Smooth muscle cell of the brain vasculature (primary cell): ENCODE measurements at regions not wholly inside any gene's neighbourhood (a gene's known extent, or its start where the extent isn't known, plus 50 kb on each side); places are given as distances from the start of the nearest gene placed in this dataset.

Experiments
- DNase-seq: peaks from one replicate; pipeline ENCODE4 v3.0.0-alpha.2; 2012; ENCODE audit warnings: low read depth, low spot score

GRCh38 chr14:26855077-26855753 is 257.4 kb upstream of the NOVA1 start:
- no peak for DNase-seq

- DNase-seq = no peak
These were observed 259.2 kb upstream of the NOVA1 start for GRCh38 chr14:26856876-26857518.

- no peak for DNase-seq
These were observed 261.6 kb upstream of the NOVA1 start for GRCh38 chr14:26859483-26859882.

- DNase-seq = no peak
These were observed 262.3 kb upstream of the NOVA1 start for GRCh38 chr14:26860111-26860510.

- DNase-seq = no peak
These were observed 265.9 kb upstream of the NOVA1 start for GRCh38 chr14:26863736-26864135.

DNA sequence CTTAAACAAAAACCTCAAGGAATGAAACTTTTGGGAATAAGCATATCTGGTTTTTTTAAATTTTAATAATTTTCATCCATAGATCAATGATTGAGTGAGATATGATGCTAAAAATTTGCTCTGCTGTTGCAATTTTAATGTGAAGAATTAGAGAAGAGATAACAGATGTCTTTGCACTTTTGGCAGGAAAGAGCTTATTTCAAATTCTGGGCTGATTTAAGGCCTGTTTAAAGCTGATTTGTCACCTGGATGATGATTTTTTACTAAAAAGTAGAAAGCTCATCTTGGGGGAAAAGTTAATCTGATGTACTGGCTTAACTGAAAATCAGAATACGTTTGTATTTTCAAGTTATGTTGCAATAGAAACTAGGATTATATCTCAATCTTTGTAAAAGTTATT is 268.9 kb upstream of the NOVA1 start:
- DNase-seq = no peak

GRCh38 chr14:26867171-26867757 is 269.4 kb upstream of the NOVA1 start:
- no peak for DNase-seq

DNA sequence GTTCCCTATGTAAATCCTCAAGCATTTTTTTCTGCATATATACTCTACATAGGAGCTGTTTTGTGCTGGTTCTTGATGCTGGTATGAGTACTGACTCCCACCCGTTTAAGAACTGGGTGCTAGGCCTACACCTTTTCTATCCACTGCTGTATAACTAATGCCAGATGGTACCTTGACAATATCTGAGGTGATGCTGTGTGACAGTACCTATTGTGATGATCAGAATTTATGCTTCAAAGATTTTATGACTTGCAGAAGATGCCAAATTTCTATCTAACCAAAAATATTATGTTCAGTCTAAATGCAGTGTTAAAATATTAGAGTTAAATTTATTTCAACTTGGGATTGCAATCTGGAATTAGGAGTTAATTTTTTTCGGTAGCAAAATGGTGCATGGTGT is 272.3 kb upstream of the NOVA1 start:
- no peak for DNase-seq

DNA sequence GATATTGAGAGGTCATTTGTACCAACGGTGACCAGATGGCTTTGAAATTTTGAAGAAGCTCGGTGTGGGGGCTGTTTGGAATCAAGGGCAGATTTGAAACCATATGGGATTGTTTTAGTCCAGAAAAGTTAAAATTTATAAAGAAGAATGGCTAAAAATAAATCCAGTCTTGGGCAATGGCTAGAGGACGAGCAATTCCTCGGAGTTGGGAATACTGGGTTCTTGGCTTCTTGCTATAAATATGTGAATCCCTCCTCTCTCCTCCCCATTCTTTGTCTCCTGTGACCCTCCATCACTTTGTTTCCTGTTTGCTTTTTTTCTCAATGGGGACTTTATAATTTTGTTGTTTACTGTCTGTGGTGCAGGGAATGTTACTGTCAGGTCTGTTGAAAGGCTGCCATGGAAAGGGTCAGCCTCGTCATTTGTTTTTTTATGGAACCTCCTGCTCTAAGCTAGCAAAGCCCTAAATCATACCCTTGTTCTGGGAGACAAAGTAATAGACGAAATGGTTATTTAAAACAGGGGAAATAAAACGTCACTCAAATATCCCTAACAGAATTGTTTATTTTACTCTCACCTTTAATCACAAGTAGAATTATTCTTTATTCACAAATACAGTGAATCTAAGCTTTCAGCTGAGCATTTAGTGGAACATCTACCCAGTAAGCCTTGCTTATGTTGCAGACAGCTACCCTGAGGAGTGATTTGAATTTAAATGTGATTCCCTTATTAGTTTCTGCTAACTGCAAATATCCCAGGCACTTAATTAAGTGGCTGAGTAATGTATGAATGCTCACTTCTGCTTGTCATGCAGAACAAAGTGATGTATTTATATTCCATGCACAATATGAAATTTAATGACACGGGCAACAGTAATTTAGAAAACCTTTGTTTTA is 273.1 kb upstream of the NOVA1 start:
- DNase-seq = no peak

DNA sequence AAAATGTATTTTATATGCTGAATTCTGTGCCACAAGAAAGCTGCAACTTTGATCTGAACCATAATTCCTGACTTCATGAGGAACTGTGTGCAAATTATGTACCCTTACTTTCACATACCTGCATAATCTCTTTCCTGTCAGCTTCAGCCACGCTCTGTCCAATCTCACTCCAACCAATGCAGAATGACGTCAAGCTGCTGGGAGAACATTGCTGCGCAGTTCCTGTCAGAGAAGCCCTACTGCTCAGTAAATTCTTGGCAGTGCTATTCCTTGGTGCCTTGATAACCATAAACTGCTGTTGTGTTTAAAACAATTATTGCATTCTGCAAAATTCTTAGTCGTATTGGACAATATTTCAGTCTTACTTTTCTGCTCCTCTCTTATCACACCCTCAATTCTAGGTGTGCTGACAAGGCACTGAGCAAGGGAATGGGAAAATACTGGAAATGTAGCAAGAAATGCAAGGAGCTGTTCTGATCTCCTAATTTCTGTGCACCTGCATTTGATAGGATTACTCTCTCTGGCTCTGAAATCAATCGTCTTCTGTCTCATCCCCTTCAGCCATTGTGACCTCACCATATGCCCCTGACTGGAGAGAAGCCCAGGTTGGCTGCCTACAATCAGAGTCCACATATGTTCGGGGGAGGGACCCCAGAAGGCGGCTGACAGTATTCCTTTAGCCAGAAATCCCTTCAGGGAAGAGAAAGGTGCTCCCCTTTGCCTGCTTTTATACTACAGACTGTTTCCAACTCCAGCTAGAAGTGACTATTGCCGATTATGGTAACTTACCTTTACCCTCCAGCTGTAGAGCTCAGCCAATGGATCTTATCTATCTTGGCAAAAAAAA is 274.9 kb upstream of the NOVA1 start:
- DNase-seq = no peak

DNA sequence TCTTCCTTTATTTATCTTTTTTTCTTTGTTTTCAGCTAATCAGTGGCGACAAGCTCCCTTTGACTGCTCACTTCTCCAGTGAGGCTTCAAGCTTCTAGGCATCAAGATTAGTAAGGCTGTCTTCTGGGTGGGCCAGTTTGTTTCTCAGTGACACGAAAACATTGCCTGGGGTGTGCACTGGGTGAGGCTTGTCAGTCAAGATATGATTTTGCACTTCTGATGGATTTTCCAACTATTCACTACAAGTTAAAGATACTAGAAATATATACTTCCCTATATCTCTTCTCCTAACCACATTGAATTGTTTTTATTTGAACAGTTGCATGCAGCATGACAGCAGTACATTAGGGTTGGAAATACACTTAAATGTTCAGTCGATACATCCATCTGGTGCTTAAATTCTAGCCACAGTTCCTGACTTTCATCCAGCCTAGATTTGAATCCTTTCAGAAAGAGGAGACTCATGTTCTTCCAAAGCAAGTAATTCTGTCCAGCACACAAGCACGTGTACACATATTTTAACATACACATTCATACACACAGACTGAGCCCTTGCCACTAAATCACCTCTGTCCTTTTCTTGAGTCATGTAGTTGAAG is 275.6 kb upstream of the NOVA1 start:
- no peak for DNase-seq

DNA sequence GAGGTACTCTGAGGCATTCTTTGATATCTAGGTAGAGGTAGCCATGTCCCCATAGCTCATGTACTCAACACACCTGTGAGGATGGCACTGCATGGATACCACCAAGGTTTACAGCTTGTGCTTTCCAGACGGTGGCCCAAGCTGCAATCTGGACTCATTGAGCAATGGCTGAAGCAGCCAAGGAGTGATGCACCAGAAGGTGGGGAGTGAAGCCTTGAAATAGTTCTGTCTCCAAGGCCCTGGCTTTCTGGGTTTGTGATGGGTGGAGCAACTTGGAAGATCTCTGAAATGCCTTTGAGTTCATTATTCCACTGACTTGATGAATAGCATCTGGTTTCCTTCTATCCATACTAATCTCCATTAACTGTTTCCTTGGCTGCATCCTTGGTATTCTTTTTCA is 290.0 kb upstream of the NOVA1 start:
- no peak for DNase-seq

- DNase-seq = no peak
These were observed 290.8 kb upstream of the NOVA1 start for GRCh38 chr14:26888592-26888991.

- no peak for DNase-seq
These were observed 298.6 kb upstream of the NOVA1 start for GRCh38 chr14:26896447-26896846.

- no peak for DNase-seq
These were observed 299.4 kb upstream of the NOVA1 start for GRCh38 chr14:26897196-26897595.

DNA sequence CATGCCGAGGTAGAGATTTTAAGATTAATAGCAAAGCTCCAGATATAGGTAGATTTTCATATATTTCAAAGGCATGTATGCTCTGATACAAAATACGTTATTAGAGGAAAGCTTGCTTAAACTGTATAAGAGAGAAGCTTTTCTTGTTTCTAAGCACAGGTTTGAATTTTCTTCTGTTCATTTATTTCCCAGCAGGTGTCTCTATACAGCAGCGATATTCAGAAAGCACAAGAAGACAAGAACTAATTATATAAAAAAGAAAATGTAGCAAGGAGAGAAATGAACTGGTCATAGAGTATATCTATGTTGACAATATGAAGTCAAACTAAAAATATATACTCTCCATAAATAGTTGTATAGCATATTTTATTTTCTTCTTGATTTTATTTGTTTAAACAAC is 307.4 kb upstream of the NOVA1 start:
- no peak for DNase-seq

- DNase-seq = no peak
These were observed 316.0 kb upstream of the NOVA1 start for GRCh38 chr14:26913786-26914185.

DNA sequence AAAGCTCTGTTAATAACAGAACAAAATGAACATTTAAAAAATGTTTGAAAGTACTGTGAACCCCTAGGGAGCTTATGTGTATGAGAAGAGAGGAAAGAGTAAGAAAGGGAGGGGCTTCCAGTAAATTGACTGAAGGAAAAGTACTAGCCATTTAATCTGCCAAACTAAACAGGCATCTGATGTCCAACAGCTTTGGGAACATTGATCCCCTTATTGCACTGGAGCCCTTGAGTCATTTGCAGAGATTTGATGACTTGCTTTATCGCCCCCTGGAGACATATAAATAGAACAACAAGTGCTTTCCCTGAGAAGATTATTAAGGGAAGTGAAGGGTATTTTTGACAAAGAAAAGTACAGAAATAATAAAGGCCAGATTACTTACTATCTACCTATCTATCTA is 319.3 kb upstream of the NOVA1 start:
- peak; percentile 53 for DNase-seq

GRCh38 chr14:26925876-26926584 is 328.2 kb upstream of the NOVA1 start:
- DNase-seq = no peak

DNA sequence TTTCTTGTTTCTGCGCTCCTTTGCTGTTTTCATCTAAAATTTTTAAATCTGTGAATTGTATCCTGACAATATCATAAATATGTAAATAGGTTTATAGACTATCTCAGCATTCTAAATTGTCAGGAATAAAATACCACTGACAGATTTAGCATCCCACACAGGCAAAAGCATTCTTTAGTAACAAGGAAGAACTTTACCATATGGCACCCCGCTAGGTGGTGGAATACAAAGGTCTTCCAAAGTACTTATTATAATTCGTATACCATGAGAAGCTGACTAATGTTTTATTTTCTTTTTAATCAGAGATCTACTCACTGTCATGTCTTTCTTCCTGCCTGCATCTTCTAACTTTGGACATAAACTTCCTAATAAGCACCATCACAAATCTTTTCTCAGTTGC is 328.8 kb upstream of the NOVA1 start:
- no peak for DNase-seq
